Vagina (tissue), 2 donors: ENCODE measurements at regions not wholly inside any gene's neighbourhood (a gene's known extent, or its start where the extent isn't known, plus 50 kb on each side); places are given as distances from the start of the nearest gene placed in this dataset.

ENCODE experiments used
- POLR2A ChIP-seq, 2 donors: fragments of 450-650 bp; IDR thresholded peaks; one replicate each; pipeline ENCODE4 v1.6.1; 2017; ENCODE audit warnings: antibody characterized with exemption in 2 of 2, mild to moderate bottlenecking in 2 of 2, moderate library complexity in 2 of 2
- POLR2AphosphoS5 ChIP-seq, 2 donors: sonication (generic); formaldehyde crosslinking; IDR thresholded peaks; one replicate each; pipeline ENCODE4 v1.9.0; 2017; ENCODE audit warnings: antibody characterized with exemption in 2 of 2, mild to moderate bottlenecking in 2 of 2, low read depth in 1 of 2; ENCODE audit not compliant: insufficient read depth in 1 of 2
- TF ChIP-seq, protein P1 (sequence below), 3 experiments: fragments of 450-650 bp in 2 of 3; fragments of 200-600 bp in 1 of 3; sonication (generic) in 1 of 3; IDR thresholded peaks; one replicate each; pipeline ENCODE4 v1.5.1; 2017 to 2019; ENCODE audit warnings: antibody characterized with exemption in 3 of 3, mild to moderate bottlenecking in 2 of 3, moderate library complexity in 2 of 3

- TF ChIP-seq POLR2A (IDR thresholded peaks at IDR 0.05), result no peak
- TF ChIP-seq, protein P1, sequence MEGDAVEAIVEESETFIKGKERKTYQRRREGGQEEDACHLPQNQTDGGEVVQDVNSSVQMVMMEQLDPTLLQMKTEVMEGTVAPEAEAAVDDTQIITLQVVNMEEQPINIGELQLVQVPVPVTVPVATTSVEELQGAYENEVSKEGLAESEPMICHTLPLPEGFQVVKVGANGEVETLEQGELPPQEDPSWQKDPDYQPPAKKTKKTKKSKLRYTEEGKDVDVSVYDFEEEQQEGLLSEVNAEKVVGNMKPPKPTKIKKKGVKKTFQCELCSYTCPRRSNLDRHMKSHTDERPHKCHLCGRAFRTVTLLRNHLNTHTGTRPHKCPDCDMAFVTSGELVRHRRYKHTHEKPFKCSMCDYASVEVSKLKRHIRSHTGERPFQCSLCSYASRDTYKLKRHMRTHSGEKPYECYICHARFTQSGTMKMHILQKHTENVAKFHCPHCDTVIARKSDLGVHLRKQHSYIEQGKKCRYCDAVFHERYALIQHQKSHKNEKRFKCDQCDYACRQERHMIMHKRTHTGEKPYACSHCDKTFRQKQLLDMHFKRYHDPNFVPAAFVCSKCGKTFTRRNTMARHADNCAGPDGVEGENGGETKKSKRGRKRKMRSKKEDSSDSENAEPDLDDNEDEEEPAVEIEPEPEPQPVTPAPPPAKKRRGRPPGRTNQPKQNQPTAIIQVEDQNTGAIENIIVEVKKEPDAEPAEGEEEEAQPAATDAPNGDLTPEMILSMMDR (IDR thresholded peaks at IDR 0.05), result no peak
- no peak for TF ChIP-seq POLR2AphosphoS5 (IDR thresholded peaks at IDR 0.05; ENCODE audit: insufficient read depth in 1 of 2, low read depth in 1 of 2)
Measured at GRCh38 chr6:148199584-148199983, 143.1 kb upstream of the SASH1 start.
